Adrenal gland (tissue), 5 donors: ENCODE measurements at regions not wholly inside any gene's neighbourhood (a gene's known extent, or its start where the extent isn't known, plus 50 kb on each side); places are given as distances from the start of the nearest gene placed in this dataset.
"Not testable (repeated sequence)": the region's sequence is repeated elsewhere in the genome, so short reads cannot be mapped to it uniquely, and the experiment has no call there.

ENCODE experiments used
- POLR2A ChIP-seq, 2 donors: fragments of 450-650 bp; IDR thresholded peaks; one replicate each; pipeline ENCODE4 v1.6.1; 2017; ENCODE audit warnings: antibody characterized with exemption in 2 of 2, mild to moderate bottlenecking in 2 of 2, moderate library complexity in 1 of 2
- TF ChIP-seq, protein P1 (sequence below), 6 experiments: fragments of 450-650 bp in 4 of 6; fragments of 200-600 bp in 2 of 6; sonication (generic) in 1 of 6; IDR thresholded peaks; 1 replicate in 5 of 6; 2 replicates in 1 of 6; pipeline versions ENCODE4 v1.5.1 to v1.8.0; 2016 to 2021; ENCODE audit warnings: antibody characterized with exemption in 6 of 6, mild to moderate bottlenecking in 2 of 6, moderate library complexity in 1 of 6
- donor health status: DM: no; HTN: no; CAD: no.

DNA sequence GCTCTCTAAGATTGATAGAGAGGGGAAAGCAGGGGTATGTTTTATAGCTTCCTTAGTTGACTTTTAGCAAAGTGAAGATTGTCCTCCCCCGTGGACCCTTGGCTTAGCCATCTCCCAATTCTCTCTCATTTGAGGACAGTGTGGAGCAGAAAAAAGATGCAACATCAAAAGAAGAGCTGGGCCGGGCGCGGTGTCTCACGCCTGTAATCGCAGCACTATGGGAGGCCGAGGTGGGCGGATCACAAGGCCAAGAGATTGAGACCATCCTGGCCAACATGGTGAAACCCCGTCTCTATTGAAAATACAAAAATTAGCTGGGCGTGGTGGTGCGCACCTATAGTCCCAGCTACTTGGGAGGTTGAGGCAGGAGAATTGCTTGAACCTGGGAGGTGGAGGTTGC lies 187.9 kb upstream of the GATA6 start:
- TF ChIP-seq, protein P1, sequence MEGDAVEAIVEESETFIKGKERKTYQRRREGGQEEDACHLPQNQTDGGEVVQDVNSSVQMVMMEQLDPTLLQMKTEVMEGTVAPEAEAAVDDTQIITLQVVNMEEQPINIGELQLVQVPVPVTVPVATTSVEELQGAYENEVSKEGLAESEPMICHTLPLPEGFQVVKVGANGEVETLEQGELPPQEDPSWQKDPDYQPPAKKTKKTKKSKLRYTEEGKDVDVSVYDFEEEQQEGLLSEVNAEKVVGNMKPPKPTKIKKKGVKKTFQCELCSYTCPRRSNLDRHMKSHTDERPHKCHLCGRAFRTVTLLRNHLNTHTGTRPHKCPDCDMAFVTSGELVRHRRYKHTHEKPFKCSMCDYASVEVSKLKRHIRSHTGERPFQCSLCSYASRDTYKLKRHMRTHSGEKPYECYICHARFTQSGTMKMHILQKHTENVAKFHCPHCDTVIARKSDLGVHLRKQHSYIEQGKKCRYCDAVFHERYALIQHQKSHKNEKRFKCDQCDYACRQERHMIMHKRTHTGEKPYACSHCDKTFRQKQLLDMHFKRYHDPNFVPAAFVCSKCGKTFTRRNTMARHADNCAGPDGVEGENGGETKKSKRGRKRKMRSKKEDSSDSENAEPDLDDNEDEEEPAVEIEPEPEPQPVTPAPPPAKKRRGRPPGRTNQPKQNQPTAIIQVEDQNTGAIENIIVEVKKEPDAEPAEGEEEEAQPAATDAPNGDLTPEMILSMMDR (IDR thresholded peaks at IDR 0.05), result not testable (repeated sequence)
- not testable (repeated sequence) for TF ChIP-seq POLR2A (IDR thresholded peaks at IDR 0.05)
